NCI-H1694 (cell line): ENCODE measurements at regions not wholly inside any gene's neighbourhood (a gene's known extent, or its start where the extent isn't known, plus 50 kb on each side); places are given as distances from the start of the nearest gene placed in this dataset.
"Not testable (repeated sequence)": the region's sequence is repeated elsewhere in the genome, so short reads cannot be mapped to it uniquely, and the experiment has no call there.

Experiments used
- DNase-seq: peaks from one replicate; lab custom pipeline; 2025; lab: John Stamatoyannopoulos, UW

GRCh38 chrX:113512700-113513395, 672.2 kb upstream of the AMOT start:
- no peak for DNase-seq

GRCh38 chrX:113510586-113510985, 670.0 kb upstream of the AMOT start:
- DNase-seq, result no peak

GRCh38 chrX:113492895-113493294, 652.3 kb upstream of the AMOT start:
- no peak for DNase-seq

GRCh38 chrX:113473418-113473817, 632.8 kb upstream of the AMOT start:
- no peak for DNase-seq

- DNase-seq, result not testable (repeated sequence)
These were observed 632.4 kb upstream of the AMOT start for GRCh38 chrX:113473015-113473414.

- DNase-seq, result no peak
These were observed 629.5 kb upstream of the AMOT start for GRCh38 chrX:113470166-113470565.

- no peak for DNase-seq
These were observed 617.1 kb upstream of the AMOT start for GRCh38 chrX:113457719-113458118.

GRCh38 chrX:113455582-113455981, 615.0 kb upstream of the AMOT start:
- DNase-seq, result no peak

- DNase-seq, result no peak
These were observed 588.4 kb upstream of the AMOT start for GRCh38 chrX:113429011-113429410.

- DNase-seq, result no peak
These were observed 581.7 kb upstream of the AMOT start for GRCh38 chrX:113422323-113422722.

- no peak for DNase-seq
These were observed 580.8 kb upstream of the AMOT start for GRCh38 chrX:113421432-113421831.

GRCh38 chrX:113412106-113412505, 571.5 kb upstream of the AMOT start:
- no peak for DNase-seq

- no peak for DNase-seq
These were observed 568.2 kb upstream of the AMOT start for GRCh38 chrX:113408843-113409242.

GRCh38 chrX:113400193-113400704, 559.6 kb upstream of the AMOT start:
- no peak for DNase-seq

GRCh38 chrX:113399506-113400192, 559.0 kb upstream of the AMOT start:
- no peak for DNase-seq

- no peak for DNase-seq
These were observed 551.7 kb upstream of the AMOT start for GRCh38 chrX:113392355-113392754.

GRCh38 chrX:113391875-113392274, 551.2 kb upstream of the AMOT start:
- DNase-seq, result no peak

- no peak for DNase-seq
These were observed 549.9 kb upstream of the AMOT start for GRCh38 chrX:113390531-113390930.

- no peak for DNase-seq
These were observed 549.2 kb upstream of the AMOT start for GRCh38 chrX:113389846-113390245.

- no peak for DNase-seq
These were observed 544.0 kb upstream of the AMOT start for GRCh38 chrX:113384628-113385027.

- DNase-seq, result not testable (repeated sequence)
These were observed 532.8 kb upstream of the AMOT start for GRCh38 chrX:113373421-113373820.

- no peak for DNase-seq
These were observed 529.4 kb upstream of the AMOT start for GRCh38 chrX:113370006-113370405.

GRCh38 chrX:113369056-113369455, 528.4 kb upstream of the AMOT start:
- no peak for DNase-seq

GRCh38 chrX:113353134-113353533, 512.5 kb upstream of the AMOT start:
- DNase-seq, result no peak
